Endothelial cell (in vitro differentiated cells): ENCODE measurements at regions not wholly inside any gene's neighbourhood (a gene's known extent, or its start where the extent isn't known, plus 50 kb on each side); places are given as distances from the start of the nearest gene placed in this dataset.

Source experiments
- DNase-seq: peaks from one replicate; pipeline ENCODE4 v3.0.0; 2021; ENCODE audit warnings: low spot score
- H3K27ac Mint-ChIP-seq: one replicate; pipeline ENCODE4 v1.8.0; 2021; ENCODE audit warnings: mixed read lengths, inconsistent platforms; ENCODE audit not compliant: unreplicated experiment
- H3K27me3 Mint-ChIP-seq: one replicate; pipeline ENCODE4 v1.8.0; 2021; ENCODE audit warnings: mild to moderate bottlenecking, moderate library complexity, mixed read lengths, inconsistent platforms; ENCODE audit not compliant: unreplicated experiment
- H3K36me3 Mint-ChIP-seq: one replicate; pipeline ENCODE4 v1.8.0; 2021; ENCODE audit warnings: mild to moderate bottlenecking, low read depth, mixed read lengths, inconsistent platforms; ENCODE audit not compliant: unreplicated experiment
- H3K4me1 Mint-ChIP-seq: one replicate; pipeline ENCODE4 v1.8.0; 2021; ENCODE audit warnings: mild to moderate bottlenecking, mixed read lengths, inconsistent platforms; ENCODE audit not compliant: unreplicated experiment
- H3K4me3 Mint-ChIP-seq: one replicate; pipeline ENCODE4 v1.8.0; 2021; ENCODE audit warnings: mild to moderate bottlenecking, mixed read lengths, inconsistent platforms; ENCODE audit not compliant: unreplicated experiment
- H3K9me3 Mint-ChIP-seq: one replicate; pipeline ENCODE4 v1.8.0; 2021; ENCODE audit warnings: mixed read lengths, inconsistent platforms; ENCODE audit not compliant: unreplicated experiment
- TF ChIP-seq, protein P1 (sequence below): fragments of 200-600 bp; sonication (generic); IDR thresholded peaks from one replicate; pipeline ENCODE4 v1.5.0; 2021; ENCODE audit warnings: antibody characterized with exemption; ENCODE audit not compliant: unreplicated experiment

DNA sequence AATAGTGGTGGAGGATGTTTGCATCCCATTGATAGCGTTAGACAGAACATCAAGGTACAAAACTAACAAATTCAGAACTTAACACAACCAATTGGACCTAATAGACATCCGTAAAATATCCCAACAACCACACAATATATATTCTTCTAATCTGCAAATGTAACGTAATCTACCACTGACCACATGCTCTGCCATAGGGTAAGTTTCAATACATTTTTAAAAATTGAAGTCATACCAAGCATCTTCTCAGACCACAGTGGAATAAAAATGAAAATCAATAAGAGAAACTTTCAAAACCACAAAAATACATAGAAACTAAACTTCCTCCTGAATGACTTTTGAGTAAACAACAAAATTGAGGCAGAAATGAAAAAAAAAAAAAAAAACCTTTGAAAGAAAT lies 1087.5 kb downstream of the KCNT2 start:
- no peaks in the 10 kb centered on the region for H3K36me3 Mint-ChIP-seq
- TF ChIP-seq, protein P1, sequence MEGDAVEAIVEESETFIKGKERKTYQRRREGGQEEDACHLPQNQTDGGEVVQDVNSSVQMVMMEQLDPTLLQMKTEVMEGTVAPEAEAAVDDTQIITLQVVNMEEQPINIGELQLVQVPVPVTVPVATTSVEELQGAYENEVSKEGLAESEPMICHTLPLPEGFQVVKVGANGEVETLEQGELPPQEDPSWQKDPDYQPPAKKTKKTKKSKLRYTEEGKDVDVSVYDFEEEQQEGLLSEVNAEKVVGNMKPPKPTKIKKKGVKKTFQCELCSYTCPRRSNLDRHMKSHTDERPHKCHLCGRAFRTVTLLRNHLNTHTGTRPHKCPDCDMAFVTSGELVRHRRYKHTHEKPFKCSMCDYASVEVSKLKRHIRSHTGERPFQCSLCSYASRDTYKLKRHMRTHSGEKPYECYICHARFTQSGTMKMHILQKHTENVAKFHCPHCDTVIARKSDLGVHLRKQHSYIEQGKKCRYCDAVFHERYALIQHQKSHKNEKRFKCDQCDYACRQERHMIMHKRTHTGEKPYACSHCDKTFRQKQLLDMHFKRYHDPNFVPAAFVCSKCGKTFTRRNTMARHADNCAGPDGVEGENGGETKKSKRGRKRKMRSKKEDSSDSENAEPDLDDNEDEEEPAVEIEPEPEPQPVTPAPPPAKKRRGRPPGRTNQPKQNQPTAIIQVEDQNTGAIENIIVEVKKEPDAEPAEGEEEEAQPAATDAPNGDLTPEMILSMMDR: no peak
- H3K4me3 Mint-ChIP-seq: no peak overlapping the region
- H3K27ac Mint-ChIP-seq: no peak overlapping the region
- H3K4me1 Mint-ChIP-seq: no peaks in the 10 kb centered on the region
- H3K9me3 Mint-ChIP-seq: no peaks in the 10 kb centered on the region
- DNase-seq: no peak
- H3K27me3 Mint-ChIP-seq: peaks cover 2% of the 10 kb centered on the region

DNA sequence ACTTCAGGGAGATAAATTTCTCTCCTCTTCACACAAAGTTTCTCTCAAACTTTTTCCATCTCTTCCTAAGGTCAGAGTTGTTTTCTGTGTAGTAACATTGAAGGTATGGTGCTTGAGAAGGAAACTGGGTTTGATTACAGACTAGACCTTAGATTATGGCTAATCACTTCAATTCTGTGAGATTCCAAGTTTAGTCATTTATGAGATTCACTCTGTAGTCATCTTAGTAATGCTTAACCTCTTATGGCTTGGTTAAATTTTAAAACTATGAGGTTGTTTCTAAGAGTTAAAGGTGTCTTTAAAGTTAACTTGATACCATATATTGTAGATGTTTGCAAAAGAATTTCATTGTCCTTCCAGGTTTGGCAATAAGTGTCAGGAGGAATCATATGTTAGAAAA lies 1092.2 kb downstream of the KCNT2 start:
- H3K27me3 Mint-ChIP-seq: peaks cover 2% of the 10 kb centered on the region
- TF ChIP-seq, protein P1: no peak
- no peaks in the 10 kb centered on the region for H3K9me3 Mint-ChIP-seq
- no peaks in the 10 kb centered on the region for H3K36me3 Mint-ChIP-seq
- no peak overlapping the region for H3K27ac Mint-ChIP-seq
- H3K4me3 Mint-ChIP-seq: no peak overlapping the region
- H3K4me1 Mint-ChIP-seq: no peaks in the 10 kb centered on the region
- DNase-seq: no peak

DNA sequence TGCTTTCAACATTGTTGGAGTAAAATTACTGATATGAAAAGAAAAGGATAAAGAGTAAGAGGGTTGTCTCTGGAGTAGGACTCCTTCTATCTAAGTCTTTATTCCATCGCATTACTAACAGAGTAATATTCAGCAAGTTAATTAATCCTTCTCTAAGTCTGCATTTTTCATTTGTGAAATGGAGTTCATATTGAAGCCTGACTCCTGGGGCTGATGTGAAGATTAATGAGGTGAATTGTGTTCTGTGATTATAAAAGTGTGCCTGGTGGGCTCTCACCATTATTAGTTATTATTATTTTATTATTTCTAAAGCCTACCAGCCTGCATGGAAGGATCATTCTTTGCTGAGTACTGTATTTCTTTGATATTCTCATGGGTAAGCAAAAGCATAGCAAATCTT lies 1096.7 kb downstream of the KCNT2 start:
- no peaks in the 10 kb centered on the region for H3K4me1 Mint-ChIP-seq
- TF ChIP-seq, protein P1: no peak
- H3K27me3 Mint-ChIP-seq: no peaks in the 10 kb centered on the region
- DNase-seq: no peak
- H3K27ac Mint-ChIP-seq: no peak overlapping the region
- H3K4me3 Mint-ChIP-seq: no peak overlapping the region
- no peaks in the 10 kb centered on the region for H3K36me3 Mint-ChIP-seq
- no peaks in the 10 kb centered on the region for H3K9me3 Mint-ChIP-seq

DNA sequence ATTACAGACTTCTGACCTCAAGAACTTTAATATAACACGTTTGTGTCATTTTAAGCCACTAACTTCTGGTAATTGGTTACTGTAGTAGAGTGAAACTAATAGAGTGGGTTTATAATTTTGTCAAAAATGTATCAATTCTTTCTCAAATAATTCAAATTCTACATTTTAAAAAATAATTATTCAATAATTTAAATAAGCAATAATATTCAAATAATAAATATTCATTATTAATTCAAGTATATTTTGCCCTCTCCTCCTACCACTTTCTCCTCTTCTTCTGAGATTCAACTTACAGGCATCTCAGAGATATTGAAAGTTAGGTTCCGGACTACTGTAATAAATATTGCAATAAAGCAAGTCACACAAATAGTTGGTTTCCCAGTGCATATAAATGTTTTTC lies 1107.1 kb downstream of the KCNT2 start:
- TF ChIP-seq, protein P1: no peak
- H3K4me1 Mint-ChIP-seq: no peaks in the 10 kb centered on the region
- no peaks in the 10 kb centered on the region for H3K27me3 Mint-ChIP-seq
- no peak for DNase-seq
- H3K27ac Mint-ChIP-seq: no peak overlapping the region
- no peak overlapping the region for H3K4me3 Mint-ChIP-seq
- H3K9me3 Mint-ChIP-seq: no peaks in the 10 kb centered on the region
- no peaks in the 10 kb centered on the region for H3K36me3 Mint-ChIP-seq

DNA sequence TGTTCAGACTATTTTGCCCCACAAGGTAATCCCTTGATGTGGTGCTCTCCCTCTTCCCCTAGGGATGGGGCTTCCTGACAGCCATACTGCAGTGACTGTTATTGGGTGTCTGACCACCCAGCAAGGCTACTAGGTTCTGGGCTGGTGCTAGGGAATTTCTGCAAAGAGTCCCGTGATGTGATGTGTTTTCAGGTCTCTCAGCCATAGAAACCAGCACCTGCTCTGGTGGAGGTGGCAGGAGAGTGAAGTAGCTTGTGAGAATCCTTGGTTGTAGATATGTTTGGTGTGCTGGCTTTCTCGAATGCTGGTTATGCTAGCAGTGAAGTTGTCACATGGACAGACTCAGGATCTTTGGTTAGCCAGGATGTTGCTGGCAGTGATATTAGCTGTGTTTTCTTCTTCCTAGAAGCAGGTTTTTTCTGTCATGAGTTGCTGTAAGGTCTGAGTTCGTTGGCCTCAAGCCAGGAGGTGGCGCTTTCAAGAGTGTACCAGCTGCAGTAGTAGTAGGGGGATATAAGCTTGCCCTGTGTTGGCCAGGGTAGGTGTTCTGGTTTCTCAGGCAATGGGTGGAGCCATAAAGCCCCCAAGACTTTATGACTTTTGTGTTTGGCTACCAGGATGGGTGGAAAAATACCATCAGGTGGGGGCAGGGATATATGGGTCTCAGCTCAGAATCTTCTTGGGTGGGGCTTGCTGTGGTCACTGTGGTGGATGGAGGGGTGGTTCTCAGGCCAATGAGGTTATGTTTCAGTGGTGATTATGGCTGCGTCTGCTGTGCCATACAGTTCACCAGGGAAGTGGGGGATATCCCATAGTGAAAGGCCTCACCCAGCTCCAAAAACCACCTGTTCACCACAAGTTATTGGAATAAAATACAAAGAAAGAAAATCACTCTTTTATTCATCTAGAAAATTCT lies 1112.3 kb downstream of the KCNT2 start:
- no peak overlapping the region for H3K27ac Mint-ChIP-seq
- TF ChIP-seq, protein P1: no peak
- H3K4me3 Mint-ChIP-seq: no peak overlapping the region
- H3K4me1 Mint-ChIP-seq: no peaks in the 10 kb centered on the region
- no peaks in the 10 kb centered on the region for H3K9me3 Mint-ChIP-seq
- no peaks in the 10 kb centered on the region for H3K27me3 Mint-ChIP-seq
- no peak for DNase-seq
- no peaks in the 10 kb centered on the region for H3K36me3 Mint-ChIP-seq
